ENCODE measurements at regions not wholly inside any gene's neighbourhood (a gene's known extent, or its start where the extent isn't known, plus 50 kb on each side); places are given as distances from the start of the nearest gene placed in this dataset.

GRCh38 chr5:101035425-101035824 lies 132.3 kb upstream of the ST8SIA4 start:
- Mint-ChIP-seq H3K9me3 (ENCODE audit: unreplicated experiment) (no peaks in the 10 kb centered on the region), H3K4me1 (ENCODE audit: unreplicated experiment) (no peaks in the 10 kb centered on the region), H3K4me3 (ENCODE audit: unreplicated experiment) (no peak overlapping the region), H3K36me3 (ENCODE audit: unreplicated experiment) (no peaks in the 10 kb centered on the region), H3K27ac (ENCODE audit: unreplicated experiment) (no peak overlapping the region), H3K27me3 (ENCODE audit: unreplicated experiment) (no peaks in the 10 kb centered on the region)
- TF ChIP-seq, protein P1, sequence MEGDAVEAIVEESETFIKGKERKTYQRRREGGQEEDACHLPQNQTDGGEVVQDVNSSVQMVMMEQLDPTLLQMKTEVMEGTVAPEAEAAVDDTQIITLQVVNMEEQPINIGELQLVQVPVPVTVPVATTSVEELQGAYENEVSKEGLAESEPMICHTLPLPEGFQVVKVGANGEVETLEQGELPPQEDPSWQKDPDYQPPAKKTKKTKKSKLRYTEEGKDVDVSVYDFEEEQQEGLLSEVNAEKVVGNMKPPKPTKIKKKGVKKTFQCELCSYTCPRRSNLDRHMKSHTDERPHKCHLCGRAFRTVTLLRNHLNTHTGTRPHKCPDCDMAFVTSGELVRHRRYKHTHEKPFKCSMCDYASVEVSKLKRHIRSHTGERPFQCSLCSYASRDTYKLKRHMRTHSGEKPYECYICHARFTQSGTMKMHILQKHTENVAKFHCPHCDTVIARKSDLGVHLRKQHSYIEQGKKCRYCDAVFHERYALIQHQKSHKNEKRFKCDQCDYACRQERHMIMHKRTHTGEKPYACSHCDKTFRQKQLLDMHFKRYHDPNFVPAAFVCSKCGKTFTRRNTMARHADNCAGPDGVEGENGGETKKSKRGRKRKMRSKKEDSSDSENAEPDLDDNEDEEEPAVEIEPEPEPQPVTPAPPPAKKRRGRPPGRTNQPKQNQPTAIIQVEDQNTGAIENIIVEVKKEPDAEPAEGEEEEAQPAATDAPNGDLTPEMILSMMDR (IDR thresholded peaks at IDR 0.05): no peak
- DNase-seq (ENCODE audit: extremely low spot score, unreplicated experiment): no peak

GRCh38 chr5:101024299-101024698 lies 121.2 kb upstream of the ST8SIA4 start:
- Mint-ChIP-seq H3K9me3 (ENCODE audit: unreplicated experiment) (peaks cover 4% of the 10 kb centered on the region), H3K27me3 (ENCODE audit: unreplicated experiment) (no peaks in the 10 kb centered on the region), H3K4me3 (ENCODE audit: unreplicated experiment) (no peak overlapping the region), H3K27ac (ENCODE audit: unreplicated experiment) (no peak overlapping the region), H3K4me1 (ENCODE audit: unreplicated experiment) (no peaks in the 10 kb centered on the region), H3K36me3 (ENCODE audit: unreplicated experiment) (no peaks in the 10 kb centered on the region)
- DNase-seq (ENCODE audit: extremely low spot score, unreplicated experiment): no peak
- TF ChIP-seq, protein P1 (IDR thresholded peaks at IDR 0.05): no peak

GRCh38 chr5:101018299-101018698 lies 115.2 kb upstream of the ST8SIA4 start:
- no peaks in the 10 kb centered on the region for H3K4me1 Mint-ChIP-seq (ENCODE audit: unreplicated experiment)
- TF ChIP-seq, protein P1 (IDR thresholded peaks at IDR 0.05): no peak
- no peaks in the 10 kb centered on the region for H3K36me3 Mint-ChIP-seq (ENCODE audit: unreplicated experiment)
- no peaks in the 10 kb centered on the region for H3K27me3 Mint-ChIP-seq (ENCODE audit: unreplicated experiment)
- no peak for DNase-seq (ENCODE audit: extremely low spot score, unreplicated experiment)
- no peak overlapping the region for H3K27ac Mint-ChIP-seq (ENCODE audit: unreplicated experiment)
- peaks cover 5% of the 10 kb centered on the region for H3K9me3 Mint-ChIP-seq (ENCODE audit: unreplicated experiment)
- no peak overlapping the region for H3K4me3 Mint-ChIP-seq (ENCODE audit: unreplicated experiment)

GRCh38 chr5:101012880-101013279 lies 109.8 kb upstream of the ST8SIA4 start:
- no peaks in the 10 kb centered on the region for H3K27me3 Mint-ChIP-seq (ENCODE audit: unreplicated experiment)
- H3K9me3 Mint-ChIP-seq (ENCODE audit: unreplicated experiment): peaks cover 5% of the 10 kb centered on the region
- TF ChIP-seq, protein P1 (IDR thresholded peaks at IDR 0.05): no peak
- no peak overlapping the region for H3K4me3 Mint-ChIP-seq (ENCODE audit: unreplicated experiment)
- no peaks in the 10 kb centered on the region for H3K36me3 Mint-ChIP-seq (ENCODE audit: unreplicated experiment)
- DNase-seq (ENCODE audit: extremely low spot score, unreplicated experiment): no peak
- no peak overlapping the region for H3K27ac Mint-ChIP-seq (ENCODE audit: unreplicated experiment)
- H3K4me1 Mint-ChIP-seq (ENCODE audit: unreplicated experiment): no peaks in the 10 kb centered on the region

- DNase-seq (ENCODE audit: extremely low spot score, unreplicated experiment): no peak
- H3K4me1 Mint-ChIP-seq (ENCODE audit: unreplicated experiment): no peaks in the 10 kb centered on the region
- no peak overlapping the region for H3K4me3 Mint-ChIP-seq (ENCODE audit: unreplicated experiment)
- H3K36me3 Mint-ChIP-seq (ENCODE audit: unreplicated experiment): no peaks in the 10 kb centered on the region
- no peak overlapping the region for H3K27ac Mint-ChIP-seq (ENCODE audit: unreplicated experiment)
- peaks cover 7% of the 10 kb centered on the region for H3K9me3 Mint-ChIP-seq (ENCODE audit: unreplicated experiment)
- H3K27me3 Mint-ChIP-seq (ENCODE audit: unreplicated experiment): no peaks in the 10 kb centered on the region
- TF ChIP-seq, protein P1 (IDR thresholded peaks at IDR 0.05): no peak
Observed at GRCh38 chr5:101009758-101010519, 106.9 kb upstream of the ST8SIA4 start.

Measured in osteocyte (in vitro differentiated cells).